ENCODE measurements at regions not wholly inside any gene's neighbourhood (a gene's known extent, or its start where the extent isn't known, plus 50 kb on each side); places are given as distances from the start of the nearest gene placed in this dataset.

- TF ChIP-seq POLR2A (IDR thresholded peaks at IDR 0.05) (no peak), CTCF (IDR thresholded peaks at IDR 0.05) (no peak)
Observed at GRCh38 chr3:144502402-144502801, 530.8 kb downstream of the DIPK2A start.

Measured in body of pancreas (tissue), 4 donors.